Left ventricle myocardium inferior (tissue), 1 donor: ENCODE measurements at regions not wholly inside any gene's neighbourhood (a gene's known extent, or its start where the extent isn't known, plus 50 kb on each side); places are given as distances from the start of the nearest gene placed in this dataset.

Source experiments
- DNase-seq: peaks from one replicate; pipeline ENCODE4 v3.0.0-alpha.2; 2020
- H3K27ac ChIP-seq: fragments of 200-600 bp; replicated peaks from 2 replicates; pipeline ENCODE4 v1.8.0; 2021
- H3K27me3 ChIP-seq: fragments of 200-600 bp; 2 replicates; pipeline ENCODE4 v1.8.0; 2021; ENCODE audit warnings: low read depth
- H3K36me3 ChIP-seq: fragments of 200-600 bp; 2 replicates; pipeline ENCODE4 v1.8.0; 2021
- H3K4me1 ChIP-seq: fragments of 200-600 bp; 2 replicates; pipeline ENCODE4 v1.8.0; 2021
- H3K4me3 ChIP-seq: fragments of 200-600 bp; 2 replicates; pipeline ENCODE4 v1.8.0; 2021; ENCODE audit warnings: mild to moderate bottlenecking, moderate library complexity
- H3K9me3 ChIP-seq: fragments of 200-600 bp; replicated peaks from 2 replicates; pipeline ENCODE4 v1.8.0; 2021
- CTCF ChIP-seq: fragments of 200-600 bp; IDR thresholded peaks from 2 replicates; pipeline ENCODE4 v1.8.0; 2021; ENCODE audit warnings: antibody characterized with exemption, mild to moderate bottlenecking, borderline replicate concordance
- intact Hi-C: fragments of 100-400 bp; cut with micrococcal nuclease; formaldehyde crosslinking; loops from one replicate; pipeline ENCODE4 v1.11.0; 2022
- donor health status: DM: no; HTN: yes; CAD: no; lungs with severe emphysema.

GRCh38 chr18:8942021-8942908 lies 160.2 kb upstream of the NDUFV2 start:
- no peak for DNase-seq
- H3K9me3 ChIP-seq, result peaks cover 11% of the 10 kb centered on the region
- no peaks in the 10 kb centered on the region for H3K27me3 ChIP-seq
- no peak for TF ChIP-seq CTCF
- no peak overlapping the region for H3K4me3 ChIP-seq
- intact Hi-C loops, result no loop called here
- H3K4me1 ChIP-seq, result peaks cover 4% of the 10 kb centered on the region
- H3K36me3 ChIP-seq, result no peaks in the 10 kb centered on the region
- H3K27ac ChIP-seq, result no peak overlapping the region

DNA sequence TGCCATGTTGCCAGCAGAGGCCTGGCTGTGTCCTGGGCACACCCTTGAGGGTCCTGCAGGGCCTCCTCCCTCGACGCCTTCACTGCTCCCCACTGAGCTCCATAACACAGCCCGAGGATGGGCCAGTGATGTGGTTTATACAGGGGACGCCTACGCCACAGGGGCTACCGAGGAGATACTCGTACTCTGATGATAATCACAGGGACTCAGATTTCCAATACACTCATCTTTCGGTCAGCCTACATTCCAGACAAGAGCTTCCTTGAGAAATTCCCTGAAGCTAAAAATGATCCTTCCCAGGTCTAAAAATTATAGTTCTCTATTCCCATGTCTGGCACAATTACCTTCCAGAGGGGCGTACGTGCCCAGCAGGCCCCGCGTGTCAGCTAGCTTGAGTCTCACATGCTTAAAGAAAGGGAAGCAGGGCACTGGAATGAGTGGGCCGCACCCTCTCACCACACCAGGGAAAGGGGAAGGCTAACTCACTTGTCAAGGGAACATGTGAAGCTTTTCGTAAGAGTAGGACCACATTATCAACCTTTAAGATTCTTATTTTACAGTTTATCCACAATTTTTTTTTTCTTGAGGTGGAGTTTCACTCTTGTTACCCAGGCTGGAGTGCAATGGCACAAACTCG lies 159.5 kb upstream of the NDUFV2 start:
- no peak for TF ChIP-seq CTCF
- peaks cover 11% of the 10 kb centered on the region for H3K9me3 ChIP-seq
- no peak overlapping the region for H3K27ac ChIP-seq
- H3K36me3 ChIP-seq, result no peaks in the 10 kb centered on the region
- peaks cover 4% of the 10 kb centered on the region for H3K4me1 ChIP-seq
- H3K4me3 ChIP-seq, result no peak overlapping the region
- intact Hi-C loops, result no loop called here
- DNase-seq, result no peak
- H3K27me3 ChIP-seq, result peaks cover 7% of the 10 kb centered on the region

GRCh38 chr18:8943900-8944870 lies 158.3 kb upstream of the NDUFV2 start:
- DNase-seq, result no peak
- H3K27me3 ChIP-seq, result peaks cover 11% of the 10 kb centered on the region
- intact Hi-C loops, result no loop called here
- H3K36me3 ChIP-seq, result no peaks in the 10 kb centered on the region
- H3K4me3 ChIP-seq, result no peak overlapping the region
- peak overlapping the region; percentile 16 for H3K27ac ChIP-seq
- peaks cover 4% of the 10 kb centered on the region for H3K4me1 ChIP-seq
- H3K9me3 ChIP-seq, result peaks cover 11% of the 10 kb centered on the region
- no peak for TF ChIP-seq CTCF

DNA sequence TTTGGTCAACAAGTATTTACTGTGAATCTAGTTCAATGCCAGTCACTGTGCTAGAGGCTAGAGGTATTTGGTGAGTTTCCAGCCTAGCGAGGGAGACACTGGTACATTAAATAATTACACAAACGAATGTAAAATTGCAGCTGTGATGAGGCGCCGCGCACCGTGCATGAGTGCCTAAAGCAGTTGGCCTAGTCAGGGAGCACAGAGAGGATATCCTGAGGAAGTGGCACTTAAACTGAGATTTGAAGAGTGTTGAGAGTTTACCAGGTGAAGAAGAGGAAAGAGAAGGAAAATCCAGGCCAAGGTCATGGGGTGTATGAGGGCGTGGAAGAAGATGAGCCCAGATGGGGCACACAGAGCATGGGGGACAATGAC lies 157.6 kb upstream of the NDUFV2 start:
- Histone ChIP-seq H3K4me1 (peaks cover 4% of the 10 kb centered on the region), H3K4me3 (no peak overlapping the region), H3K36me3 (no peaks in the 10 kb centered on the region), H3K27ac (no peak overlapping the region), H3K27me3 (peaks cover 11% of the 10 kb centered on the region), H3K9me3 (peaks cover 11% of the 10 kb centered on the region)
- DNase-seq, result no peak
- no peak for TF ChIP-seq CTCF
- intact Hi-C loops, result no loop called here

- peaks cover 11% of the 10 kb centered on the region for H3K9me3 ChIP-seq
- H3K4me1 ChIP-seq, result peaks cover 4% of the 10 kb centered on the region
- TF ChIP-seq CTCF, result no peak
- H3K27me3 ChIP-seq, result peaks cover 11% of the 10 kb centered on the region
- no peak overlapping the region for H3K27ac ChIP-seq
- H3K36me3 ChIP-seq, result no peaks in the 10 kb centered on the region
- intact Hi-C loops, result no loop called here
- H3K4me3 ChIP-seq, result no peak overlapping the region
- DNase-seq, result no peak
Measured at GRCh38 chr18:8945514-8945913, 157.0 kb upstream of the NDUFV2 start.
